ENCODE measurements at regions not wholly inside any gene's neighbourhood (a gene's known extent, or its start where the extent isn't known, plus 50 kb on each side); places are given as distances from the start of the nearest gene placed in this dataset.

DNA sequence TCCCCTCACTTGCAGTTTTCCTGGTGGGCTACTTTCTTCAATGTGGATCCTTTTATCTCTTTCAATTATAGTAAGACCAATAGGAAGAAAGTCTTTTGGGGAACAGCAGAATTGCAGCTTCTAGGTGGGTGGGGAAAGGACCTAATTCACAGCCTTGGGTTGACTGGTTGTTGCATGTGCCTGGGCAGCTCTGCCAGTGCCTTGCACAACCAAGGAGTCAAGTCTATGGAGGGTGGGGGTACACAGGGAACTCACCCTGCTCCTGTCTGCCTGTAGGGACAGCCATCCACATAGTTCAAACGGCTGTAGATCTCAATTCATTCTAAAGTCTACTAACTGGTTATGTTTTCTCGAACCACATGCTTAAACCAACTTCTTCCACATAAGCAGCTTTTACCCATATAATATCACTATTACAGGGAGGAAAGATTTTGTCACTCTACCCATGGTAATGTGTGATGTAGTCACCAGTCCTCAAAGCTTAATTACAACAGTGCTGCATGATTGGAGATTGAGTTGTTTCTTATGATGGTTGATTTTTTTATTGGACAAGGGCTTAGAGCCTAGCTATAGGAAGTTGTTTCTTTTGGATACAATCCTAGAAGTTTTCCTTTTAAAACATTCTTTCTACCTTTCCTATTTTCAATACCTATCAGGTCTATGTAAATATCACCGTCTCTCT lies 117.7 kb upstream of the FRMD6 start (continued):
- TF ChIP-seq, protein P1, sequence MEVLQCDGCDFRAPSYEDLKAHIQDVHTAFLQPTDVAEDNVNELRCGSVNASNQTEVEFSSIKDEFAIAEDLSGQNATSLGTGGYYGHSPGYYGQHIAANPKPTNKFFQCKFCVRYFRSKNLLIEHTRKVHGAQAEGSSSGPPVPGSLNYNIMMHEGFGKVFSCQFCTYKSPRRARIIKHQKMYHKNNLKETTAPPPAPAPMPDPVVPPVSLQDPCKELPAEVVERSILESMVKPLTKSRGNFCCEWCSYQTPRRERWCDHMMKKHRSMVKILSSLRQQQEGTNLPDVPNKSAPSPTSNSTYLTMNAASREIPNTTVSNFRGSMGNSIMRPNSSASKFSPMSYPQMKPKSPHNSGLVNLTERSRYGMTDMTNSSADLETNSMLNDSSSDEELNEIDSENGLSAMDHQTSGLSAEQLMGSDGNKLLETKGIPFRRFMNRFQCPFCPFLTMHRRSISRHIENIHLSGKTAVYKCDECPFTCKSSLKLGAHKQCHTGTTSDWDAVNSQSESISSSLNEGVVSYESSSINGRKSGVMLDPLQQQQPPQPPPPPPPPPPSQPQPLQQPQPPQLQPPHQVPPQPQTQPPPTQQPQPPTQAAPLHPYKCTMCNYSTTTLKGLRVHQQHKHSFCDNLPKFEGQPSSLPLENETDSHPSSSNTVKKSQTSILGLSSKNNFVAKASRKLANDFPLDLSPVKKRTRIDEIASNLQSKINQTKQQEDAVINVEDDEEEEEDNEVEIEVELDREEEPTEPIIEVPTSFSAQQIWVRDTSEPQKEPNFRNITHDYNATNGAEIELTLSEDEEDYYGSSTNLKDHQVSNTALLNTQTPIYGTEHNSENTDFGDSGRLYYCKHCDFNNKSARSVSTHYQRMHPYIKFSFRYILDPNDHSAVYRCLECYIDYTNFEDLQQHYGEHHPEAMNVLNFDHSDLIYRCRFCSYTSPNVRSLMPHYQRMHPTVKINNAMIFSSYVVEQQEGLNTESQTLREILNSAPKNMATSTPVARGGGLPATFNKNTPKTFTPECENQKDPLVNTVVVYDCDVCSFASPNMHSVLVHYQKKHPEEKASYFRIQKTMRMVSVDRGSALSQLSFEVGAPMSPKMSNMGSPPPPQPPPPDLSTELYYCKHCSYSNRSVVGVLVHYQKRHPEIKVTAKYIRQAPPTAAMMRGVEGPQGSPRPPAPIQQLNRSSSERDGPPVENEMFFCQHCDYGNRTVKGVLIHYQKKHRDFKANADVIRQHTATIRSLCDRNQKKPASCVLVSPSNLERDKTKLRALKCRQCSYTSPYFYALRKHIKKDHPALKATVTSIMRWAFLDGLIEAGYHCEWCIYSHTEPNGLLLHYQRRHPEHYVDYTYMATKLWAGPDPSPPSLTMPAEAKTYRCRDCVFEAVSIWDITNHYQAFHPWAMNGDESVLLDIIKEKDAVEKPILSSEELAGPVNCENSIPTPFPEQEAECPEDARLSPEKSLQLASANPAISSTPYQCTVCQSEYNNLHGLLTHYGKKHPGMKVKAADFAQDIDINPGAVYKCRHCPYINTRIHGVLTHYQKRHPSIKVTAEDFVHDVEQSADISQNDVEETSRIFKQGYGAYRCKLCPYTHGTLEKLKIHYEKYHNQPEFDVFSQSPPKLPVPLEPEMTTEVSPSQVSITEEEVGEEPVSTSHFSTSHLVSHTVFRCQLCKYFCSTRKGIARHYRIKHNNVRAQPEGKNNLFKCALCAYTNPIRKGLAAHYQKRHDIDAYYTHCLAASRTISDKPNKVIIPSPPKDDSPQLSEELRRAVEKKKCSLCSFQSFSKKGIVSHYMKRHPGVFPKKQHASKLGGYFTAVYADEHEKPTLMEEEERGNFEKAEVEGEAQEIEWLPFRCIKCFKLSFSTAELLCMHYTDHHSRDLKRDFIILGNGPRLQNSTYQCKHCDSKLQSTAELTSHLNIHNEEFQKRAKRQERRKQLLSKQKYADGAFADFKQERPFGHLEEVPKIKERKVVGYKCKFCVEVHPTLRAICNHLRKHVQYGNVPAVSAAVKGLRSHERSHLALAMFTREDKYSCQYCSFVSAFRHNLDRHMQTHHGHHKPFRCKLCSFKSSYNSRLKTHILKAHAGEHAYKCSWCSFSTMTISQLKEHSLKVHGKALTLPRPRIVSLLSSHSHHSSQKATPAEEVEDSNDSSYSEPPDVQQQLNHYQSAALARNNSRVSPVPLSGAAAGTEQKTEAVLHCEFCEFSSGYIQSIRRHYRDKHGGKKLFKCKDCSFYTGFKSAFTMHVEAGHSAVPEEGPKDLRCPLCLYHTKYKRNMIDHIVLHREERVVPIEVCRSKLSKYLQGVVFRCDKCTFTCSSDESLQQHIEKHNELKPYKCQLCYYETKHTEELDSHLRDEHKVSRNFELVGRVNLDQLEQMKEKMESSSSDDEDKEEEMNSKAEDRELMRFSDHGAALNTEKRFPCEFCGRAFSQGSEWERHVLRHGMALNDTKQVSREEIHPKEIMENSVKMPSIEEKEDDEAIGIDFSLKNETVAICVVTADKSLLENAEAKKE (CRISPR knock-in tag; IDR thresholded peaks at IDR 0.05), result no peak
- TF ChIP-seq CREB1 (CRISPR knock-in tag; IDR thresholded peaks at IDR 0.05; ENCODE audit: low read depth), result no peak
- no peak for TF ChIP-seq JUNB (IDR thresholded peaks at IDR 0.05; ENCODE audit: unreplicated experiment)
- TF ChIP-seq, protein P2, sequence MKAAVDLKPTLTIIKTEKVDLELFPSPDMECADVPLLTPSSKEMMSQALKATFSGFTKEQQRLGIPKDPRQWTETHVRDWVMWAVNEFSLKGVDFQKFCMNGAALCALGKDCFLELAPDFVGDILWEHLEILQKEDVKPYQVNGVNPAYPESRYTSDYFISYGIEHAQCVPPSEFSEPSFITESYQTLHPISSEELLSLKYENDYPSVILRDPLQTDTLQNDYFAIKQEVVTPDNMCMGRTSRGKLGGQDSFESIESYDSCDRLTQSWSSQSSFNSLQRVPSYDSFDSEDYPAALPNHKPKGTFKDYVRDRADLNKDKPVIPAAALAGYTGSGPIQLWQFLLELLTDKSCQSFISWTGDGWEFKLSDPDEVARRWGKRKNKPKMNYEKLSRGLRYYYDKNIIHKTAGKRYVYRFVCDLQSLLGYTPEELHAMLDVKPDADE (IDR thresholded peaks at IDR 0.05), result no peak
- no peak for TF ChIP-seq POLR2AphosphoS5 (IDR thresholded peaks at IDR 0.05; ENCODE audit: low read depth)
- TF ChIP-seq, protein P3, sequence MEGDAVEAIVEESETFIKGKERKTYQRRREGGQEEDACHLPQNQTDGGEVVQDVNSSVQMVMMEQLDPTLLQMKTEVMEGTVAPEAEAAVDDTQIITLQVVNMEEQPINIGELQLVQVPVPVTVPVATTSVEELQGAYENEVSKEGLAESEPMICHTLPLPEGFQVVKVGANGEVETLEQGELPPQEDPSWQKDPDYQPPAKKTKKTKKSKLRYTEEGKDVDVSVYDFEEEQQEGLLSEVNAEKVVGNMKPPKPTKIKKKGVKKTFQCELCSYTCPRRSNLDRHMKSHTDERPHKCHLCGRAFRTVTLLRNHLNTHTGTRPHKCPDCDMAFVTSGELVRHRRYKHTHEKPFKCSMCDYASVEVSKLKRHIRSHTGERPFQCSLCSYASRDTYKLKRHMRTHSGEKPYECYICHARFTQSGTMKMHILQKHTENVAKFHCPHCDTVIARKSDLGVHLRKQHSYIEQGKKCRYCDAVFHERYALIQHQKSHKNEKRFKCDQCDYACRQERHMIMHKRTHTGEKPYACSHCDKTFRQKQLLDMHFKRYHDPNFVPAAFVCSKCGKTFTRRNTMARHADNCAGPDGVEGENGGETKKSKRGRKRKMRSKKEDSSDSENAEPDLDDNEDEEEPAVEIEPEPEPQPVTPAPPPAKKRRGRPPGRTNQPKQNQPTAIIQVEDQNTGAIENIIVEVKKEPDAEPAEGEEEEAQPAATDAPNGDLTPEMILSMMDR (conservative IDR thresholded peaks at IDR 0.05; ENCODE audit: low read depth in 2 of 2), result no peak
- no peak for TF ChIP-seq ZNF114 (CRISPR knock-in tag; IDR thresholded peaks at IDR 0.05)
